ENCODE measurements at regions not wholly inside any gene's neighbourhood (a gene's known extent, or its start where the extent isn't known, plus 50 kb on each side); places are given as distances from the start of the nearest gene placed in this dataset.
"Not testable (repeated sequence)": the region's sequence is repeated elsewhere in the genome, so short reads cannot be mapped to it uniquely, and the experiment has no call there.

- Histone ChIP-seq H2AFZ (ENCODE audit: low read depth, low read length, severe bottlenecking) (no peak overlapping the region), H4K20me1 (ENCODE audit: low read depth, low read length) (no peaks in the 10 kb centered on the region), H3K4me2 (ENCODE audit: low read depth, low read length, poor library complexity, severe bottlenecking) (no peak overlapping the region), H3K27ac (ENCODE audit: low read depth, low read length) (no peak overlapping the region), H3K9me3 (ENCODE audit: insufficient read depth, low read length) (no peaks in the 10 kb centered on the region), H3F3A (ENCODE audit: insufficient read depth) (no peaks in the 10 kb centered on the region), H3K27me3 (ENCODE audit: low read length) (no peaks in the 10 kb centered on the region), H3K4me3 (ENCODE audit: insufficient read depth, low read length, poor library complexity, severe bottlenecking) (no peak overlapping the region), H3K9ac (ENCODE audit: low read length) (no peak overlapping the region), H3K79me2 (ENCODE audit: insufficient read depth, low read length) (no peaks in the 10 kb centered on the region), H3K36me3 (ENCODE audit: low read length) (no peaks in the 10 kb centered on the region), H3K9me2 (replicated peaks; ENCODE audit: insufficient read depth, low read length) (0 out of 2 replicates have a peak, but pooled peaks cover 3% of the 10 kb centered on the region)
- TF ChIP-seq EZH2phosphoT487 (conservative IDR thresholded peaks at IDR 0.05; ENCODE audit: low read length) = no peak
- no peak for TF ChIP-seq CTCF (IDR thresholded peaks at IDR 0.05; ENCODE audit: insufficient read depth, low read length, poor library complexity, severe bottlenecking)
These were observed 98.6 kb upstream of the NR3C2 start for GRCh38 chr4:148540622-148541326.

GRCh38 chr4:148539387-148539786 is 97.2 kb upstream of the NR3C2 start:
- H3K36me3 ChIP-seq (ENCODE audit: low read length) = no peaks in the 10 kb centered on the region

GRCh38 chr4:148533851-148534250 is 91.6 kb upstream of the NR3C2 start:
- not testable (repeated sequence) for H2AFZ ChIP-seq (ENCODE audit: low read depth, low read length, severe bottlenecking); H3K9ac ChIP-seq (ENCODE audit: low read length); H3K27me3 ChIP-seq (ENCODE audit: low read length); H4K20me1 ChIP-seq (ENCODE audit: low read depth, low read length); H3K9me2 ChIP-seq (replicated peaks; ENCODE audit: insufficient read depth, low read length); H3F3A ChIP-seq (ENCODE audit: insufficient read depth); H3K4me2 ChIP-seq (ENCODE audit: low read depth, low read length, poor library complexity, severe bottlenecking); H3K9me3 ChIP-seq (ENCODE audit: insufficient read depth, low read length); H3K79me2 ChIP-seq (ENCODE audit: insufficient read depth, low read length); H3K27ac ChIP-seq (ENCODE audit: low read depth, low read length); H3K36me3 ChIP-seq (ENCODE audit: low read length); H3K4me3 ChIP-seq (ENCODE audit: insufficient read depth, low read length, poor library complexity, severe bottlenecking)

More at GRCh38 chr4:148539387-148539786, 97.2 kb upstream of the NR3C2 start:
- TF ChIP-seq CTCF (IDR thresholded peaks at IDR 0.05; ENCODE audit: insufficient read depth, low read length, poor library complexity, severe bottlenecking) = no peak
- TF ChIP-seq EZH2phosphoT487 (conservative IDR thresholded peaks at IDR 0.05; ENCODE audit: low read length) = no peak
- no peak overlapping the region for H3K4me3 ChIP-seq (ENCODE audit: insufficient read depth, low read length, poor library complexity, severe bottlenecking)
- H3K9me3 ChIP-seq (ENCODE audit: insufficient read depth, low read length) = no peaks in the 10 kb centered on the region
- no peaks in the 10 kb centered on the region for H3F3A ChIP-seq (ENCODE audit: insufficient read depth)
- H3K27ac ChIP-seq (ENCODE audit: low read depth, low read length) = no peak overlapping the region
- H3K4me2 ChIP-seq (ENCODE audit: low read depth, low read length, poor library complexity, severe bottlenecking) = no peak overlapping the region
- H3K79me2 ChIP-seq (ENCODE audit: insufficient read depth, low read length) = no peaks in the 10 kb centered on the region
- H2AFZ ChIP-seq (ENCODE audit: low read depth, low read length, severe bottlenecking) = no peak overlapping the region
- 0 out of 2 replicates have a peak, but pooled peaks cover 3% of the 10 kb centered on the region for H3K9me2 ChIP-seq (replicated peaks; ENCODE audit: insufficient read depth, low read length)
- H4K20me1 ChIP-seq (ENCODE audit: low read depth, low read length) = no peaks in the 10 kb centered on the region
- H3K9ac ChIP-seq (ENCODE audit: low read length) = no peak overlapping the region
- H3K27me3 ChIP-seq (ENCODE audit: low read length) = no peaks in the 10 kb centered on the region

DNA sequence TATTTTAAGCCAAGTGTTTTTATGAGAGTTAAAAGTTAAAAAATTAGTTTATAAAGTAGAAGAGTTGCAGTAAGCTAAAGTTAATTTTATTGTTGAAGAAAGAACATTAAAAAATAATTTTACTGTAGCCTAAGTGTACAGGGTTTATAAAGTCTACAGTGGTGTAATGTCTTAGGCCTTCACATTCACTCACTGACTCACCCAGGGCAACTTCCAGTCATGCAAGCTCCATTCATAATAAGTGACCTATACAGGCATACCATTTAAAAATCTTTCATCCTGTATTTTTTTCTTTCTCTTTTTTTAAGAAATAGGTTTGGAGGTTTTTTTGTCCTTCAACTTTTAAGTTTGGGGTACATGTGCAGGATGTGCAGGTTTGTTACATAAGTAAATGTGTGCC is 87.9 kb upstream of the NR3C2 start:
- Histone ChIP-seq H3F3A (ENCODE audit: insufficient read depth) (no peaks in the 10 kb centered on the region), H3K27me3 (ENCODE audit: low read length) (no peaks in the 10 kb centered on the region), H3K4me3 (ENCODE audit: insufficient read depth, low read length, poor library complexity, severe bottlenecking) (no peak overlapping the region), H3K27ac (ENCODE audit: low read depth, low read length) (no peak overlapping the region), H3K79me2 (ENCODE audit: insufficient read depth, low read length) (no peaks in the 10 kb centered on the region), H3K9me3 (ENCODE audit: insufficient read depth, low read length) (no peaks in the 10 kb centered on the region), H2AFZ (ENCODE audit: low read depth, low read length, severe bottlenecking) (no peak overlapping the region), H3K36me3 (ENCODE audit: low read length) (no peaks in the 10 kb centered on the region), H3K9ac (ENCODE audit: low read length) (no peak overlapping the region), H3K9me2 (replicated peaks; ENCODE audit: insufficient read depth, low read length) (no peaks in the 10 kb centered on the region), H3K4me2 (ENCODE audit: low read depth, low read length, poor library complexity, severe bottlenecking) (no peak overlapping the region), H4K20me1 (ENCODE audit: low read depth, low read length) (no peaks in the 10 kb centered on the region)
- no peak for TF ChIP-seq EZH2phosphoT487 (conservative IDR thresholded peaks at IDR 0.05; ENCODE audit: low read length)
- TF ChIP-seq CTCF (IDR thresholded peaks at IDR 0.05; ENCODE audit: insufficient read depth, low read length, poor library complexity, severe bottlenecking) = no peak
